ENCODE measurements at regions not wholly inside any gene's neighbourhood (a gene's known extent, or its start where the extent isn't known, plus 50 kb on each side); places are given as distances from the start of the nearest gene placed in this dataset.

DNA sequence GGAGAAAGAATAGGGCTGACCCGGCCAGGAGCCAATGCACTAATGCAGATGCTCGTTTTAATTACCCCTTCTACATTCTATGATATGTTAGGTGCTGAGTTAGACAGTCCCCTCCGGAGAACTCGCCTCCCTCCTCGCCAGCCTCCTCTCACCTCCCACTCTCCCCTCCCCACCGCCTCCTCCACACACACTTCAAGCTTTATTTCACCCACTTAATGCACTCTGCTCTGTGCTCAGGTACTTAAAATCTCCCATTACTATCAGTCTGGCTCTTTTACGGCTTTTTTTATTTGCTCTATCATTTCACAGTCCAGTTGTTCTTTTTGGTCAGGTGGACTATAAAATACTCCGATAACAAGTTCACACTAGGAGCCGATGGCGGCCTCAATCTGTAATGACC, 231.6 kb downstream of the TEX36 start:
- TF ChIP-seq, protein P1, sequence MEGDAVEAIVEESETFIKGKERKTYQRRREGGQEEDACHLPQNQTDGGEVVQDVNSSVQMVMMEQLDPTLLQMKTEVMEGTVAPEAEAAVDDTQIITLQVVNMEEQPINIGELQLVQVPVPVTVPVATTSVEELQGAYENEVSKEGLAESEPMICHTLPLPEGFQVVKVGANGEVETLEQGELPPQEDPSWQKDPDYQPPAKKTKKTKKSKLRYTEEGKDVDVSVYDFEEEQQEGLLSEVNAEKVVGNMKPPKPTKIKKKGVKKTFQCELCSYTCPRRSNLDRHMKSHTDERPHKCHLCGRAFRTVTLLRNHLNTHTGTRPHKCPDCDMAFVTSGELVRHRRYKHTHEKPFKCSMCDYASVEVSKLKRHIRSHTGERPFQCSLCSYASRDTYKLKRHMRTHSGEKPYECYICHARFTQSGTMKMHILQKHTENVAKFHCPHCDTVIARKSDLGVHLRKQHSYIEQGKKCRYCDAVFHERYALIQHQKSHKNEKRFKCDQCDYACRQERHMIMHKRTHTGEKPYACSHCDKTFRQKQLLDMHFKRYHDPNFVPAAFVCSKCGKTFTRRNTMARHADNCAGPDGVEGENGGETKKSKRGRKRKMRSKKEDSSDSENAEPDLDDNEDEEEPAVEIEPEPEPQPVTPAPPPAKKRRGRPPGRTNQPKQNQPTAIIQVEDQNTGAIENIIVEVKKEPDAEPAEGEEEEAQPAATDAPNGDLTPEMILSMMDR (IDR thresholded peaks at IDR 0.05) = no peak
- no peak for TF ChIP-seq EZH2 (IDR thresholded peaks at IDR 0.05)

All from neural progenitor cell (in vitro differentiated cells).